ENCODE measurements at regions not wholly inside any gene's neighbourhood (a gene's known extent, or its start where the extent isn't known, plus 50 kb on each side); places are given as distances from the start of the nearest gene placed in this dataset.

DNA sequence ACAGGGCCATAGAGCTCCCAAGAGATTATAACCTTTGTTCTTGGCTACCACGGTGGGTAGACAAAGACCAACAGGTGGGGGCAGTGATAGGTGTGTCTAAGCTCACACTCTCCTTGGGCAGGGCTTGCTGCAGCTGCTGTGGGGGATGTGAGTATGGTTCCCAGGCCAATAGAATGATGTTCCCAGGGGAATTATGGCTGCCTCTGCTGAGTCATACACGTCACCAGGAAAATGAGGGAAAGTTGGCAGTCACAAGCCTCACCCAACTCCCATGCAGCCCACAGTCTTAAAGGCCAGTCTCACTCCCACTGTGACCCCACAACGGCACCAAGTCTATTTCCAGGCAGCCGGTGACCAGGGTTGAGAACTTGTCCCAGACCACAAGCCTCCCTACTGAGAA lies 453.4 kb upstream of the PODXL start:
- no peaks in the 10 kb centered on the region for H3K36me3 ChIP-seq (ENCODE audit: control insufficient read depth in 2 of 2, extremely low read depth in 1 of 2, insufficient read depth in 2 of 2, low read length in 2 of 2)
- FAIRE-seq (no peak), DNase-seq (ENCODE audit: low read depth, low spot score) (no peak)
- H3K4me2 ChIP-seq (ENCODE audit: insufficient read depth, low read length) = no peak overlapping the region
- no peak overlapping the region for H3K4me3 ChIP-seq (replicated peaks in 1 of 3; ENCODE audit: insufficient read depth in 1 of 3, low read depth in 1 of 3, low read length in 3 of 3)
- no peak overlapping the region for H2AFZ ChIP-seq (ENCODE audit: low read depth, low read length)
- CTCF ChIA-PET = no interaction called here
- H3K9me3 ChIP-seq (replicated peaks; ENCODE audit: control insufficient read depth, insufficient read depth, low read length) = no peaks in the 10 kb centered on the region
- no peaks in the 10 kb centered on the region for H3K79me2 ChIP-seq (ENCODE audit: control insufficient read depth, insufficient read depth, low read length)
- intact Hi-C loops (cut with micrococcal nuclease) (no loop called here), dilution Hi-C loops (cut with MboI; ENCODE audit: extremely low pct_ligation_motif_present, low sequenced_read_pairs) (no loop called here)
- no peak overlapping the region for H3K27ac ChIP-seq (ENCODE audit: insufficient read depth, low read depth, low read length)
- peaks cover 2 to 4% of the 10 kb centered on the region in 2 experiments for H3K27me3 ChIP-seq (ENCODE audit: control insufficient read depth in 2 of 2, insufficient read depth in 2 of 2, low read length in 2 of 2)
- TF ChIP-seq GATA2 (IDR thresholded peaks at IDR 0.05; ENCODE audit: insufficient read depth, insufficient read length, low read depth, low read length) = no peak
- no peak for TF ChIP-seq POLR2AphosphoS5 (IDR thresholded peaks at IDR 0.05; ENCODE audit: insufficient read depth, low read depth, low read length)
- TF ChIP-seq MAX (IDR thresholded peaks at IDR 0.05; ENCODE audit: insufficient read depth, insufficient read length) = no peak
- no peak for TF ChIP-seq EZH2 (IDR thresholded peaks at IDR 0.05; ENCODE audit: borderline replicate concordance, low read depth, low read length, severe bottlenecking)
- TF ChIP-seq, protein P1, sequence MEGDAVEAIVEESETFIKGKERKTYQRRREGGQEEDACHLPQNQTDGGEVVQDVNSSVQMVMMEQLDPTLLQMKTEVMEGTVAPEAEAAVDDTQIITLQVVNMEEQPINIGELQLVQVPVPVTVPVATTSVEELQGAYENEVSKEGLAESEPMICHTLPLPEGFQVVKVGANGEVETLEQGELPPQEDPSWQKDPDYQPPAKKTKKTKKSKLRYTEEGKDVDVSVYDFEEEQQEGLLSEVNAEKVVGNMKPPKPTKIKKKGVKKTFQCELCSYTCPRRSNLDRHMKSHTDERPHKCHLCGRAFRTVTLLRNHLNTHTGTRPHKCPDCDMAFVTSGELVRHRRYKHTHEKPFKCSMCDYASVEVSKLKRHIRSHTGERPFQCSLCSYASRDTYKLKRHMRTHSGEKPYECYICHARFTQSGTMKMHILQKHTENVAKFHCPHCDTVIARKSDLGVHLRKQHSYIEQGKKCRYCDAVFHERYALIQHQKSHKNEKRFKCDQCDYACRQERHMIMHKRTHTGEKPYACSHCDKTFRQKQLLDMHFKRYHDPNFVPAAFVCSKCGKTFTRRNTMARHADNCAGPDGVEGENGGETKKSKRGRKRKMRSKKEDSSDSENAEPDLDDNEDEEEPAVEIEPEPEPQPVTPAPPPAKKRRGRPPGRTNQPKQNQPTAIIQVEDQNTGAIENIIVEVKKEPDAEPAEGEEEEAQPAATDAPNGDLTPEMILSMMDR (IDR thresholded peaks at IDR 0.05; ENCODE audit: extremely low read depth in 1 of 2, insufficient read depth in 1 of 2, low read depth in 1 of 2, low read length in 2 of 2) = no peak
- TF ChIP-seq FOS (IDR thresholded peaks at IDR 0.05; ENCODE audit: borderline replicate concordance, insufficient read depth, low read length) = no peak
- no peak for TF ChIP-seq JUN (IDR thresholded peaks at IDR 0.05; ENCODE audit: borderline replicate concordance, insufficient read depth, insufficient read length, low read depth)
- TF ChIP-seq POLR2A (IDR thresholded peaks at IDR 0.05; ENCODE audit: low read depth, low read length) = no peak
- POLR2A ChIA-PET = no interaction called here
- no peaks in the 10 kb centered on the region for H3K9me1 ChIP-seq (replicated peaks; ENCODE audit: control insufficient read depth, extremely low read depth, insufficient read depth, low read length)
- no peaks in the 10 kb centered on the region for H4K20me1 ChIP-seq (replicated peaks; ENCODE audit: control insufficient read depth, extremely low read depth, insufficient read depth, low read length)
- no peaks in the 10 kb centered on the region for H3K4me1 ChIP-seq (ENCODE audit: control insufficient read depth, extremely low read depth, insufficient read depth, low read length)
- BruUV-seq (replicated peaks) = no TSS peak
- H3K9ac ChIP-seq (replicated peaks; ENCODE audit: extremely low read depth, insufficient read depth, low read length) = no peak overlapping the region
